HG02642 (cell line): ENCODE measurements at regions not wholly inside any gene's neighbourhood (a gene's known extent, or its start where the extent isn't known, plus 50 kb on each side); places are given as distances from the start of the nearest gene placed in this dataset.

Source experiments
- ATAC-seq: cut with Tn5 transposase; IDR thresholded peaks from one replicate; pipeline ENCODE4 v1.9.1; 2021; ENCODE audit warnings: mild to moderate bottlenecking; ENCODE audit not compliant: unreplicated experiment, poor library complexity

GRCh38 chr4:31964685-31965084 lies 1244.5 kb downstream of the PCDH7 start:
- no peak for ATAC-seq

- no peak for ATAC-seq
Observed at GRCh38 chr4:31968842-31969241, 1248.7 kb downstream of the PCDH7 start.

DNA sequence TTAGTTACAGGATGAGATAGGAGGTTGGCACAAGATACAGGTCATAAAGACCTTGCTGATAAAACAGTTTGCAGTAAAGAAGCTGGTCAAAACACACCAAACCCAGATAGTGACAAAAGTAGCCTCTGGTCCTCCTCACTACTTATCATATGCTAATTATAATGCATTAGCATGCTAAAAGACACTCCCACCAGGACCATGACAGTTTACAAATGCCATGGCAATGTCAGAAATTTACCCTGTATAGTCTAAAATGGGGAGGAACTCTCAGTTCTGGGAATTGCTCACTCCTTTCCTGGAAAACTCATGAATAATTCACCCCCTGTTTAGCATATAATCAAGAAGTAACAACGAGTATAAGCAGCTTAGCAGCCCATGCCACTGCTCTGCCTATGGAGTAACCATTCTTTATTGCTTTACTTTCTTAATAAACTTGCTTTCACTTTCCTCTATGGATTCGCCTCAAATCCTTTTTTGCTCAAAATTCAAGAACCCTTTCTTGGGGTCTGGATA lies 1254.4 kb downstream of the PCDH7 start:
- ATAC-seq, result no peak

DNA sequence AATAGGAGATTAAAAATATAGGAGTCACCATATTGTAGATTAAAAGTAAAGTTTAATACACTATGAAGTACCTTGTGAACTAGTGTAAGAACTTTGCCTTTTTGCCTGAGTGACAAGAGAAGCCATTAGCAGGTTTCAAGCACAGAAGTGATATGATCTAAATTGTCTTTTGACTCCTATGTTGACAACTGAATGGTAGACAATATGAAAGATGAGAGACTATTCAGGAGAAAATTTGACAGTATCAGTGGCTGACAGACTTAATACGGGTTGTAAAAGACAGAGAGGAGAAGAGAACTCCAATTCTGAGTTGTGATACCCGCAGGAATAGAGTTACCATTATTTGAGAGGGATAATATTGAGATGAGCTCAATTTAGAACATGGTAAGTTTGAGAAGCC lies 1259.8 kb downstream of the PCDH7 start:
- ATAC-seq, result no peak

- ATAC-seq, result no peak
Observed at GRCh38 chr4:31983246-31983645, 1263.1 kb downstream of the PCDH7 start.

DNA sequence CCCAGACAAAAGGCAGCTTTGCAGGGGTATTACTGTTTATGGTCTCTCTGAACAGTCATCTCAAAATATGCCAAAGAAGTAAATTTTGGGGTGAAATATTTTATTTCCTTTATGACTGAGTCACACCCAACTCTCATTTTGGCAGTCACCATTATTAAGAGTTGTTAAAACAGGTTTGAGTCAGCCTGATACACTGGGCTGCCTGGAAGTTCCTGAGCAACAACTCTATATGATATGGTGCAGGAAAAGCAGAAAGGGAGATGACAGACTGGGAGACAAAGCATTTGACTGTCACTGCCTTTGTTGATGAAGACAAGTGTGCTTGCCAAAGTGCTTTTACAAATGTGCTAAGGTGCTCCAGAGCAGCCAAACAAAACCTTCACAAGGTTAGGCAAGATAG lies 1263.5 kb downstream of the PCDH7 start:
- no peak for ATAC-seq

DNA sequence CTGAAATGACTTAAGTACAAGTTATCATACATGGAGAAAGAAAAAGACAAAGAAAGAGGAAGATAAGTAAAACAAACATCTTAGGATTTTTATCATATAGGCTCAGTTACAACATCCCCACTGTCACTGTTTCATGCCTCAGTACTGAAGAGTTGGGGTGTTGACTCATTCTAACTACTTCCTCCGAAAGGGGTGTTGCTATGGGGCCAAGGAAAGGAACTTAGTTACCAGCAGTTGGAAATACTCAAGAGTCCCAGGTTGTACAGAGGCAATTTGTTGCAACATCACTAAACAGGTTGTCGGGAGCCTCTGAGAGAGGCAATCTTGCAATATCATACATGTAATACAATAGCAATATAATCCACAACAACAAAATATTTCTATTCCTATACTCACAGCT lies 1264.7 kb downstream of the PCDH7 start:
- no peak for ATAC-seq

DNA sequence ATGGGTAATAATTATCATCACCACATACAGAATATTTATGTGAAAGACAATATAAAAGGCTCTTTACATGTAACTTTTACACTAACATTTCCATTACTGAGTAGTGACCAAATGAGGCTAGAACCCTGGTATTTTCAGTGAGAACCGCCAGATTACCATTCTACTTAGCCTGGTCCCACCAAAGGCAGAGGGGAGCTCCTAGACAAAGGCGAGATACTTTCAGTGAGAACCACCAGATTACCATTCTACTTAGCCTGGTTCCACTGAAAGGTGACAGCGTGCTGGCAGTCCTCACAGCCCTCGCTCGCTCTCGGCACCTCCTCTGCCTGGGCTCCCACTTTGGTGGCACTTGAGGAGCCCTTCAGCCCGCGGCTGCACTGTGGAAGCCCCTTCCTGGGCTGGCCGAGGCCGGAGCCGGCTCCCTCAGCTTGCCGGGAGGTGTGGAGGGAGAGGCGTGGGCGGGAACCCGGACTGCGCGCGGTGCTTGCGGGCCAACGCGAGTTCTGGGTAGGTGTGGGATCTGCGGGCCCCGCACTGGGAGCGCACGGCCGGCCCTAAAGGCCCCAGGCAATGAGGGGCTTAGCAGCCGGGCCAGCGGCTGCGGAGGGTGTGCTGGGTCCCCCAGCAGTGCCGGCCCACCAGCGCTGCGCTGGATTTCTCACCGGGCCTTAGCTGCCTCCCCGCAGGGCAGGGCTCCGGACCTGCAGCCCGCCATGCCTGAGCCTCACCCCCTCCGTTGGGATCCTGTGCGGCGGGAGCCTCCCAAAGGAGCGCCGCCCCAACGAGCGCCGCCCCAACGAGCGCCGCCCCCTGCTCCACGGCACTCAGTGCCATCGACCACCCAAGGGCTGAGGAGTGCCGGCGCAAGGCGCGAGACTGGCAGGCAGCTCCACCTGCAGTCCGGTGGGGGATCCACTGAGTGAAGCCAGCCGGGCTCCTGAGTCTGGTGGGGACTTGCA lies 1276.1 kb downstream of the PCDH7 start:
- no peak for ATAC-seq

DNA sequence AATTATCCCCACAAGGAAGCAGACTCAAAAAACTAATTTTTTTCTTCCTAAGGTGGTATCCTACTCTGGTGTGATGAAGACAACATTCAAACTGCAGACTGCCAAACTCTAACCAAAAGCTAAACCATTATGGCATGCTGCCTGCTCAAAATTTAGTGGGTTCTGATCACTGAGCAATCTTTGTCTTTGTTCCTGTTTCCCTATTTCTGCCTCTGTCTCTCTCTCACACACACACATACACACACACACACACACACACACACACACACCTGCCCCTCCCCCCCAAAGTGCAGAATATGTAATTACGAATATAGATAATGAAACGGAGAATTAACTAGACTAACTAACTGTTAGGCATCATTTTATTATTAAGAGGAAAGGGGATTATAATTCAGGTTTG lies 1278.6 kb downstream of the PCDH7 start:
- no peak for ATAC-seq

- ATAC-seq, result no peak
Observed at GRCh38 chr4:31999848-32000247, 1279.7 kb downstream of the PCDH7 start.

DNA sequence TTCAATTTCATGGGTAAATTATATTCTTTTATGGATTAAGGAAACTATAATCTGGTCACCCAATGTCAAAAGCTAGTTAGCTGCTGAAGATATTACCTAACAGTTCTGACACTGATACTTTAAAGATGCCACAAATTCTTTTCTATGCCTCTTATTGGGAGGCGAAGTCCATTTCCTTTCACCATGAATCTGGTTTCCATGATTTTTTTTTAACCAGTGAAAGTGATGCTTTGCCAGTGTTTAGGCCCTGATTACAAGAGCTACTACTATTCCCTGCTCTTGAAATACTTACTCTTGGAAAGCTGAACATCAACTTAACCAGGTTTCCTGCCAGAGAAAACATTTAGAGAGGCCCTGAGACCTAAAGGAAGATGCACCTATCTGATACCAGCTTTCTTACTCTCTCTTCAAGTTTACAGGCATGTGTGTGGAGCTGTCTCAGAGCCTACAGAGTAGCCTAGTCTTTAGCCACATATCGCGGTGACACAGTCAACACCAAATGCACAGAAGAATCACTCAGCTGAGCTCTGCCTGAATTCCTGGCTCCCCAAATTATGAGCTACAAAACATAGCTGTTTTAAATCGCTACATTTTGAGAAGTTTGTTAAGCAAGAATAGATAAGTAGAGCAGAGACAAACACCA lies 1280.8 kb downstream of the PCDH7 start:
- no peak for ATAC-seq

GRCh38 chr4:32002037-32002747 lies 1282.0 kb downstream of the PCDH7 start:
- ATAC-seq, result no peak

- no peak for ATAC-seq
Observed at GRCh38 chr4:32003548-32003947, 1283.4 kb downstream of the PCDH7 start.

DNA sequence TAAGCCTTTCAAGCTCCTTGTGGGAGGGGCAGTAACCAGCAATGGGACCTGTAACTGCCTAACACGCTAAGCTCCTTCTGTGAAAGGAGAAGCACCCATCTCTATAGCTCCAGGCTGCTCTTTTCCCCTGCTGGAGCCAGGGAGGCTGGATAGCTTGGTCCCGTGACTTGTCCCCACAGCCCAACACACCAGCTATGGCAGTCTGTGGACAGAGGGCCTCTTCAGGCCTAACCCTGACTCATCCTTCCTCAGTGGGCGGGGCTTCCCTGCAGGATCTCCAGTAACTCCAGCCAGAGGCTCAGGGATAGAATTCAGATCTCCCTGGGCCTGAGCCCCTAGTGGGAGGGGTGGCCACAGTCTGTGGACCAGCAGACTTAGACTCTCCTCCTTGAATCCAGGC lies 1290.1 kb downstream of the PCDH7 start:
- ATAC-seq, result no peak

- no peak for ATAC-seq
Observed at GRCh38 chr4:32022071-32022470, 1301.9 kb downstream of the PCDH7 start.

DNA sequence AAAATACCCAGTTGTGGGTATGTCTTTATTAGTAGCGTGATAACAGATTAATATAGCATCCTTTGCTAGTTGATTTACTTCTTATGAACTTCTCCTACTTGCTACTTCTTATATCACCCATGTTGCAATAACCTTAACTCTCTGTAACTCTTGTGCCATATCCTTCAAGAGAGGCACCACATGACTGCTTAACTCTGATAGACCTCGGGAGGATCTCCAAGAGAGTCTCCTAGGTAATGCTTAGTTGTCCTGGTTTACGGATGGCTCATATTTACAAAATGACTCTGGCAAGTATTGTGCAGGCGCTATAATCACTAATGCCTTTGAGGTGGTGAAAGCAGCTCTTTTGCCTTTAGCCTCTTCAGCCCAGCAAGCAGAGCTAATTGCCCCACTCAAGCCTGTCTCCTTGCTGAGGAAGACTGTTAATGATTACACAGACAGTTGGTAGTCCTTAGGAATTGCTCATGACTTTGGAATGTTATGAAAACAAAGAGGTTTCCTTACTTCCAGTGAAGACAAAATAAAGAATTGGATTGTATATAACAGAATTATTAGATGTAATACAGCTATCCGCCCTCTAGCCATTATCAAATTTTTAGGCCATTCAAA lies 1305.8 kb downstream of the PCDH7 start:
- ATAC-seq, result no peak

DNA sequence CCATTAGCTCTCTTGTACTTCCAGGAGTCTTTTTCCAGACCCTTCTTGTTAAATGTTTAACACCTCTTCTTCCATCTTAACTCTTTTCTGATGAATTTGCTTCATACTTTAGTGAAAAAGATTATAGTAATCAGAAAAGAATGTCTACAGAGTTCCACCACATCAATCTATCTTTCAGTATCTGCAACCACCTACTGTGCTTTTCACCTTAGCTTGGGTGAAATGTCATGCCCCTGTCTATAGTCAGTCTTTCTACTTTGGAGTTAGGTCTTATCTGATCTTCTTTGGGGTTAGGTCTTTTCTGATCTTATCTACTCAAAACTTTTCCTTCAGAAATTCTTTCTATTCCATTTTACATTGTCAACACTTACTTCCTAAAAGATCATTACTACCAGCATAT lies 1310.2 kb downstream of the PCDH7 start:
- ATAC-seq, result no peak

DNA sequence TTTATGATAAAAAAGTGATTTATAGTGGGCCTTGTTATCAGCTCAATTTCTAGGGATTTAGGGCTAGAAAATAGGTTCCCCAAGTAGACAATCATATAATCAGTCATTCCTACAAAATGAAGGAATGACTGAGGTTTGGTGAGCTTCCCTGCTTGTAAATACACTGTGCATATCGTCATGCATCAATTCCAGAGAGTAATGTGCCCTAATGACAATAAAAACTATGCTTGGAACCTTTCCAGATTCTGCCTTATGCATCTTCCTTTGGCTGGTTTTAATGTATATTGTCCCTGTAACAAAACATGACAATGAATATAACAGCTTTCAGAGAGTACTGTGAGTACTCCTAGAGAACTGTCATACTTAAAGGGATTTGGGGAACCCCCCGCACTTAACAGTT lies 1310.9 kb downstream of the PCDH7 start:
- ATAC-seq, result no peak

GRCh38 chr4:32032136-32032672 lies 1312.0 kb downstream of the PCDH7 start:
- no peak for ATAC-seq

GRCh38 chr4:32037399-32037798 lies 1317.2 kb downstream of the PCDH7 start:
- no peak for ATAC-seq
